GM18511 (cell line): ENCODE measurements at regions not wholly inside any gene's neighbourhood (a gene's known extent, or its start where the extent isn't known, plus 50 kb on each side); places are given as distances from the start of the nearest gene placed in this dataset.
A peak's percentile ranks its signal among the peaks of the same experiment; 100 is the strongest.
"Not testable (repeated sequence)": the region's sequence is repeated elsewhere in the genome, so short reads cannot be mapped to it uniquely, and the experiment has no call there.

Experiments used
- ATAC-seq: cut with Tn5 transposase; IDR thresholded peaks from one replicate; pipeline ENCODE4 v1.9.1; 2021; ENCODE audit warnings: mild to moderate bottlenecking, moderate library complexity; ENCODE audit not compliant: unreplicated experiment

GRCh38 chr4:170729897-170730296, 640.1 kb upstream of the AADAT start:
- ATAC-seq: peak; percentile 44

GRCh38 chr4:170729236-170729635, 639.5 kb upstream of the AADAT start:
- ATAC-seq: no peak

GRCh38 chr4:170724191-170724590, 634.4 kb upstream of the AADAT start:
- ATAC-seq: no peak

- no peak for ATAC-seq
Observed at GRCh38 chr4:170723171-170723570, 633.4 kb upstream of the AADAT start.

- ATAC-seq: no peak
Observed at GRCh38 chr4:170721812-170722373, 632.1 kb upstream of the AADAT start.

GRCh38 chr4:170716868-170717267, 627.1 kb upstream of the AADAT start:
- peak; percentile 54 for ATAC-seq

GRCh38 chr4:170705907-170706306, 616.2 kb upstream of the AADAT start:
- ATAC-seq: no peak

GRCh38 chr4:170700064-170700463, 610.3 kb upstream of the AADAT start:
- no peak for ATAC-seq

- ATAC-seq: peak; percentile 87
Observed at GRCh38 chr4:170698334-170698733, 608.6 kb upstream of the AADAT start.

- ATAC-seq: peak; percentile 58
Observed at GRCh38 chr4:170697845-170698244, 608.1 kb upstream of the AADAT start.

GRCh38 chr4:170697045-170697444, 607.3 kb upstream of the AADAT start:
- no peak for ATAC-seq

- ATAC-seq: no peak
Observed at GRCh38 chr4:170691168-170691567, 601.4 kb upstream of the AADAT start.

- no peak for ATAC-seq
Observed at GRCh38 chr4:170687751-170688150, 598.0 kb upstream of the AADAT start.

GRCh38 chr4:170685701-170686100, 595.9 kb upstream of the AADAT start:
- not testable (repeated sequence) for ATAC-seq

- ATAC-seq: no peak
Observed at GRCh38 chr4:170682558-170683294, 593.0 kb upstream of the AADAT start.

- not testable (repeated sequence) for ATAC-seq
Observed at GRCh38 chr4:170682087-170682486, 592.3 kb upstream of the AADAT start.

- peak; percentile 55 for ATAC-seq
Observed at GRCh38 chr4:170675568-170676262, 586.0 kb upstream of the AADAT start.

- ATAC-seq: no peak
Observed at GRCh38 chr4:170674176-170674575, 584.4 kb upstream of the AADAT start.

- ATAC-seq: no peak
Observed at GRCh38 chr4:170672381-170672965, 582.7 kb upstream of the AADAT start.

GRCh38 chr4:170671171-170671570, 581.4 kb upstream of the AADAT start:
- peak; percentile 37 for ATAC-seq

GRCh38 chr4:170667814-170668213, 578.1 kb upstream of the AADAT start:
- ATAC-seq: no peak

- peak; percentile 82 for ATAC-seq
Observed at GRCh38 chr4:170666909-170667308, 577.2 kb upstream of the AADAT start.
